ENCODE measurements at regions not wholly inside any gene's neighbourhood (a gene's known extent, or its start where the extent isn't known, plus 50 kb on each side); places are given as distances from the start of the nearest gene placed in this dataset.

- Histone ChIP-seq H3K4me2 (ENCODE audit: low read depth, low read length) (no peak overlapping the region), H3K4me3 (ENCODE audit: low read length) (no peak overlapping the region), H3K9me2 (replicated peaks; ENCODE audit: insufficient read depth, low read length) (no peaks in the 10 kb centered on the region), H2AFZ (ENCODE audit: low read length) (no peak overlapping the region), H3K79me2 (ENCODE audit: low read length) (no peaks in the 10 kb centered on the region), H3K27me3 (replicated peaks; ENCODE audit: insufficient read depth, low read length) (no peaks in the 10 kb centered on the region), H3K4me1 (ENCODE audit: low read length) (peaks cover 13% of the 10 kb centered on the region; the same call in 1 of the 2 replicates), H3K9me3 (replicated peaks; ENCODE audit: insufficient read depth, low read length) (no peaks in the 10 kb centered on the region), H3K27ac (ENCODE audit: low read length) (no peak overlapping the region), H3K9ac (ENCODE audit: low read length) (no peak overlapping the region), H3K36me3 (replicated peaks; ENCODE audit: insufficient read depth, low read length) (no peaks in the 10 kb centered on the region), H3F3A (ENCODE audit: insufficient read depth, low read length) (no peaks in the 10 kb centered on the region), H4K20me1 (ENCODE audit: insufficient read depth, low read length) (no peaks in the 10 kb centered on the region)
- TF ChIP-seq EZH2phosphoT487 (IDR thresholded peaks at IDR 0.05; ENCODE audit: low read length): no peak
- no peak for TF ChIP-seq CTCF (IDR thresholded peaks at IDR 0.05; ENCODE audit: low read length)
- TF ChIP-seq EZH2 (optimal IDR thresholded peaks at IDR 0.05; ENCODE audit: low read depth, low read length): no peak
- DNase-seq: no peak
These were observed 240.8 kb downstream of the NFKBIZ start for GRCh38 chr3:102089904-102090720.

- no peaks in the 10 kb centered on the region for H3K27me3 ChIP-seq (replicated peaks; ENCODE audit: insufficient read depth, low read length)
- no peaks in the 10 kb centered on the region for H3K79me2 ChIP-seq (ENCODE audit: low read length)
- no peak overlapping the region for H3K4me3 ChIP-seq (ENCODE audit: low read length)
- no peak overlapping the region for H3K9ac ChIP-seq (ENCODE audit: low read length)
- no peaks in the 10 kb centered on the region for H3K9me3 ChIP-seq (replicated peaks; ENCODE audit: insufficient read depth, low read length)
- no peaks in the 10 kb centered on the region for H3F3A ChIP-seq (ENCODE audit: insufficient read depth, low read length)
- H2AFZ ChIP-seq (ENCODE audit: low read length): no peak overlapping the region
- no peaks in the 10 kb centered on the region for H3K9me2 ChIP-seq (replicated peaks; ENCODE audit: insufficient read depth, low read length)
- no peak for TF ChIP-seq EZH2 (optimal IDR thresholded peaks at IDR 0.05; ENCODE audit: low read depth, low read length)
- no peak for TF ChIP-seq CTCF (IDR thresholded peaks at IDR 0.05; ENCODE audit: low read length)
- no peak for TF ChIP-seq EZH2phosphoT487 (IDR thresholded peaks at IDR 0.05; ENCODE audit: low read length)
- H3K36me3 ChIP-seq (replicated peaks; ENCODE audit: insufficient read depth, low read length): no peaks in the 10 kb centered on the region
- H3K27ac ChIP-seq (ENCODE audit: low read length): no peak overlapping the region
- no peak for DNase-seq
- no peaks in the 10 kb centered on the region for H4K20me1 ChIP-seq (ENCODE audit: insufficient read depth, low read length)
- H3K4me1 ChIP-seq (ENCODE audit: low read length): peaks cover 18% of the 10 kb centered on the region
- no peak overlapping the region for H3K4me2 ChIP-seq (ENCODE audit: low read depth, low read length)
These were observed 241.4 kb downstream of the NFKBIZ start for GRCh38 chr3:102090721-102091045.

GRCh38 chr3:102091358-102091757, 242.0 kb downstream of the NFKBIZ start:
- H4K20me1 ChIP-seq (ENCODE audit: insufficient read depth, low read length): no peaks in the 10 kb centered on the region
- DNase-seq: no peak
- no peaks in the 10 kb centered on the region for H3K9me3 ChIP-seq (replicated peaks; ENCODE audit: insufficient read depth, low read length)
- no peak overlapping the region for H3K9ac ChIP-seq (ENCODE audit: low read length)
- H3F3A ChIP-seq (ENCODE audit: insufficient read depth, low read length): no peaks in the 10 kb centered on the region
- H3K27me3 ChIP-seq (replicated peaks; ENCODE audit: insufficient read depth, low read length): no peaks in the 10 kb centered on the region
- H3K36me3 ChIP-seq (replicated peaks; ENCODE audit: insufficient read depth, low read length): no peaks in the 10 kb centered on the region
- TF ChIP-seq EZH2 (optimal IDR thresholded peaks at IDR 0.05; ENCODE audit: low read depth, low read length): no peak
- no peak for TF ChIP-seq EZH2phosphoT487 (IDR thresholded peaks at IDR 0.05; ENCODE audit: low read length)
- no peak for TF ChIP-seq CTCF (IDR thresholded peaks at IDR 0.05; ENCODE audit: low read length)
- H3K4me3 ChIP-seq (ENCODE audit: low read length): no peak overlapping the region
- no peak overlapping the region for H3K27ac ChIP-seq (ENCODE audit: low read length)
- H3K4me2 ChIP-seq (ENCODE audit: low read depth, low read length): no peak overlapping the region
- H2AFZ ChIP-seq (ENCODE audit: low read length): no peak overlapping the region
- H3K9me2 ChIP-seq (replicated peaks; ENCODE audit: insufficient read depth, low read length): no peaks in the 10 kb centered on the region
- no peaks in the 10 kb centered on the region for H3K79me2 ChIP-seq (ENCODE audit: low read length)
- H3K4me1 ChIP-seq (ENCODE audit: low read length): peaks cover 24% of the 10 kb centered on the region

Measured in MM.1S (cell line).